CD4-positive, alpha-beta T cell treated with Interferon alpha-2 for 1 hour (primary cell): ENCODE measurements at regions not wholly inside any gene's neighbourhood (a gene's known extent, or its start where the extent isn't known, plus 50 kb on each side); places are given as distances from the start of the nearest gene placed in this dataset.

Experiments
- DNase-seq, 2 donors: peaks; one replicate each; pipeline ENCODE4 v3.0.0-alpha.2; 2020 to 2022

DNA sequence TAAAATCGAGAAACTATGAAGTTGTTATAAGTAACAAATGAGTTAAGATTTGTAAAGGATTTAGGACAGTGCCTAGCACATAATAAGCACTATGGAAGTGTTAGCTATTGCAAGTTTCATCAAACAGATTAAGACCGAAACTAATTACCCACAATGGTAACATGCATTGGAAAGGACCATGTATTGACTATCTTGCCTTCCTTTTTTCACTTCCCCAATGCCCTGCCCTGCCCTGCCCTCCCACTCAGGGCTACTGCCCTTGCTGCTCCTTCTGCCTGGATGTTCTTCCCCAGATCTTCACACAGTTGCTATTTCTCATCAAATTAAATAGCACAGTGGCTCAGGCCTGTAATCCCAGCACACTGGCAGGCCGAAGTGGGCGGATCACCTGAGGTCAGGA lies 202.1 kb upstream of the PSMD7 start:
- DNase-seq, result no peak

DNA sequence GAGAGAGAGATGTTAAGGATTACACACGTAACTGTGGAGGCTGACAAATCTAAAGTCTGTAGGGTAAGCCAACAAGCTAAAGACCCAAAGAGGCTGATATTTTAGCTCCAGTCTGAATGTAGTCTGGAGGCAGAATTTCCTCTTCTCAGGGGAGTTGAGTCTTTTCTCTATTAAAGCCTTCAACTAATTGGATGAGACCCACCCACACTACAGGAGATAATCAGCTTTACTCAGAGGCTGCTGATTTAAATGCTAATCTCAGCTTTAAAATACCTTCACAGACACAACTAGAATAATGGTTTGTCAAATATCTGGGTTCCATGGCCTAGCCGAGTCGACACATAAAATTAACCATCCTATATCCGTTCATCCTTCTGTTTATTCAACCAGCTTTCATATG lies 204.3 kb upstream of the PSMD7 start:
- no peak for DNase-seq

- DNase-seq, result no peak
These were observed 205.7 kb upstream of the PSMD7 start for GRCh38 chr16:74090871-74091270.

DNA sequence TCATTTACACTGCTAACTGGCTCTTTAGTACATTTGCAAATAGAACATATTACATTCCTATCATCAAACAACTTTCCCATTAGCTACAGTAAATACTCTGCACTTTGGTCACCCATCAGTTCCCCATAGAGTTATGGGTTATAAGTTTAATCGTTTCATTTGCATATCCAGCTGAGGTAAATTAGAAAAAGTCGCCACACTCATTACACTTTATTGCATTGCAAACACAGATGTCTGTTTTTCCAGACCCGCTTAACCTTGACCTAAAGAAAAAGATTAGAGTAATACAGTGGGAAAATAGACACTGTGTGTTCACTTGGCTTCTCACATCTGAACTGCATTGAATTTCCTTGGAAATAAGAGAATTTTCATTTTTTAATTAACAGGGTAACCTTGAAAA lies 213.1 kb upstream of the PSMD7 start:
- DNase-seq, result no peak

- no peak for DNase-seq
These were observed 216.3 kb upstream of the PSMD7 start for GRCh38 chr16:74080311-74080710.

DNA sequence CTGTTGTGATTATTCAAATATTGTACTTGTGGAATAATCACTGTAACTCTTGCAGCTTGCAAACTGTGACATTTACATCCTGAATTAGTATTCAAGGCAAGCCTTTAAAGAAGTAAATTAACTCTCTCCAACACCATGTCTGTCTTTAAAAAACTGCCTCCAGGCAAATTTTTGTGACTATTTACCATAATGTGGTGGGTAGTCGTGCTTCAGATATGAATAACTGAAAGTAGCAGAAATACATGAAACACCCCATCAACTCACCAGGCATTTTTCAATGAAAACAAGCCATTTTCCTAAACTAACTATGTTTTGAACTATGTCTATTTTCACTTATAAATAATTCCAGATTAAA lies 217.4 kb upstream of the PSMD7 start:
- no peak for DNase-seq

GRCh38 chr16:74078511-74079231 lies 217.9 kb upstream of the PSMD7 start:
- no peak for DNase-seq

GRCh38 chr16:74076568-74076967 lies 220.0 kb upstream of the PSMD7 start:
- no peak for DNase-seq

- DNase-seq, result no peak
These were observed 221.2 kb upstream of the PSMD7 start for GRCh38 chr16:74075393-74075792.

DNA sequence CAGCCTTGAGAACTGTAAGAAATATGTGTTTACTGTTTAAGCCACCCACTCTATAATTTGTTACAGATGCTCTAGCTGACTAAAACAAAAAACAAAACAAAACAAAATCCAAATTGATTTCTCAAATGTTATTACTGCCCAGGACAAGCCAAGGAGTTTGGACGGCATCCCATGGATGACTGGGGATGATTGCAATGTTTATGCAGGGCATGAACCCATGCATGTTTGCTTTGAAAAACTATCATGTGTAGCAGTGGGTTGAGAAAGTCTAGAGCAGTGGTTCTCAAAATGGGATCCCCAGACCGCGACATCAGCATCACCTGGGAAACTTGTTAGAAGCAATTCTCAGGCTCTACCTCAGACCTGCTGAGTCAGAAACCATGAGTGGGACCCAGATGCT lies 223.2 kb upstream of the PSMD7 start:
- no peak for DNase-seq

- DNase-seq, result no peak
These were observed 224.5 kb upstream of the PSMD7 start for GRCh38 chr16:74071996-74072535.

DNA sequence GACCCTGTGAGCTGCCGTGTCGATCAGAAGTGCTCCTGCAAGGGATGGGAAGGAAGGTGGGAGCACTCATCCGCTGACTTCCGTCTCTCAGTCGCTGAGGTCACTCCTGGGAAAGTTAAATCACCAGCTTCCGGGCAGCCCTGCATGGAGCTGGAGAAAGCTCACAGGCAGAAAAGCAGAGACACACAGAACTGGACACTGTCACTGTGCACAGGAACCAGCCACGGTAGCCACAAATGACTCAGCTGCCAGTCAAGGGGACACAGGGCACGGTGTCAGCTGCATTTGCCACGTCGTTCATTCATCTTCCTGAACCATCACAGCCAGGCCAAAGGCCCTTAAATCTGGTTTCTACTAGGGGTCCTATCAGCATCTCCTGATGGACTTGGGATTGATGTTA lies 226.4 kb upstream of the PSMD7 start:
- DNase-seq, result no peak

GRCh38 chr16:74064120-74064735 lies 232.4 kb upstream of the PSMD7 start:
- DNase-seq, result no peak

DNA sequence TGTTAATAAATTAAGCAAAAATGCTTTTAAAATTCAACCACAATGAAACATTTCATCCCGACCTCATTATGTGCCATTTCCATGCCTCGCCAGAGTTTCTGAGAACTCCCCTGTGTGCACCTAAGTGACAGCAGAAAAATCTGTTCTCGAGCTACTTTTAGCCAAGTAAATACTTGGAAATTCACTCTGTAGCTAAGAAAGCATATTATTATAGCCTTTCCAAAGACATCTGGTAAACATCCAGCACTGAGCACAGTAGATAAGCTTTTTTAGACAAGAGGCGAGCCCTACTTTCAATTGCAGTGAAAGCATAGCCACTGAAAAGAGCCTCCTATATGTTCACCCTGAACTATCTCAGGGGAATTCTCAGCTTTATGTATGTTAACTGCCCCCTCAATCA lies 242.8 kb upstream of the PSMD7 start:
- DNase-seq, result no peak

DNA sequence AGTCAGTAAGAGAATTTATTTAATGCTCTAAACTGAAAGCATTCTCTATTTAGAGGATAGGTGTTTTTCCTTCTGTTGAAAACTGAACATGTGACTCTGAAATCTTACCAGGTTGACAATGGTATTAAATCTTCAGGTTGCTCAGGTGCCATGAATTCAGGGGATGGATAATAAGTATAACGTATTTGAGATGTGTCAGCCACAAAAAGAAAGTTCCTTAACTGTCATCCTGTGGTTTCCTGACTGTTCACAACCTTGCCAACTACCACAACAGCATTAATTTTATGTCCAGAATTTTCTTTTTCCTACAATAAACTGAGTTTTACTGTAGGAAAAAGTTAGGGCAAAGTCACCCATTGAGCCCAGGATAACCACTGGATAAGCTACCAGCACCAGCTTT lies 243.3 kb upstream of the PSMD7 start:
- DNase-seq, result no peak

GRCh38 chr16:74052016-74052415 lies 244.6 kb upstream of the PSMD7 start:
- no peak for DNase-seq

DNA sequence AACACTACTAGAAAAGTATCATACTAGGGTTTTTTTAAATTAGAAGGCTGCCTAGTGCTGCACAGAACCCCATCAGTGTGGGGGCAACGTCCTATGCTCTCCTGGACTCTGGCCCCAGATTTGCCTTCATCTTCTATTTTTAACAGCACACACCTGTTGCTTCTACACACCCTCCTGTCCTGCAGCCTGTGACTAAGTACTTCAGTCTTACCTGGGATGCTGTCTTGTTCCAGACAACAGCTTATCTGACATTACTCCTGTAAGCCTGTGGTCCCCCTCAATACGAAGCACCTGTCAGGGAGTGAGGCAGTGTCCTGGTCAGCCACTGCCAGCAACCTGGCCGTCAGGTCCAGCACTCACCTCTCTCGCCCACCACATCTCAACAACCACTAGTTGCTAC lies 247.6 kb upstream of the PSMD7 start:
- DNase-seq, result no peak

- DNase-seq, result no peak
These were observed 250.1 kb upstream of the PSMD7 start for GRCh38 chr16:74046524-74046923.

DNA sequence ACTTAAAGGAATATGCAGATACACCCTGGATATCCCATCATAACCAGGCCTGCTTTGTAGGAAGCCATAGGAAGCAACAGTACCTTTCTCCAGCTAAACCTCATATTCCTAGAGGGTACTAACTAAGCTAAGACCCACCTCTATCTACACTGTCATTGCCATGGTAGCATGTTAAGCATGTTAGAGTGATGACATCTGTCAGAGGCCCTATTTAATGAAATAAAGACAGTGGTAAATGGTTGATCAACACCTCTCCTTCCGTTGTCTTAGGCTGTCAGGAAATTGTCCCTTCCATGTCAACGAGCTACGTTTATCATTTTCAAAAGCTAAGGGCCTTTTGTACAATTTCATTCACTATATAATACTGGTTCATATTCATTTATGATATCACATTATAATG lies 251.1 kb upstream of the PSMD7 start:
- DNase-seq, result no peak

DNA sequence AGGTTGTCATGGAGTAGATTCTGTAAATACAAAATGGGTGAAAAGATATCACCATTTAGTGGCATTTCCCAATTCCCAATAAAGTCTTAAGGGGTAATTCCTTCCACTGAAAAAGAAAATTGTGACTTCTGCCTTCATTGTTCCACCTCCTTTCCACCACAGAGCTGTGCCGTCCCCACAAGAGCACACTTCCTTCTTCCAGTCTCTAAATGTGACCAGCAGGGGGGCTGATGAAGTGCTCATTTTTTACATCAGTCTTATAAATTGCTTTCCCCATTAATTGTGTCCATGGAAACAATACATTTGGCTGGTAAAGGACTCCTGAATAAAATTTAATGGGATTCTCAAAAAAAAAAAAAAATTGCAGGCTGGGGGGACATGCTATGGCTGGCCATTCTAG lies 260.8 kb upstream of the PSMD7 start:
- DNase-seq, result no peak

GRCh38 chr16:74034862-74035261 lies 261.8 kb upstream of the PSMD7 start:
- DNase-seq, result no peak

GRCh38 chr16:74034200-74034599 lies 262.4 kb upstream of the PSMD7 start:
- DNase-seq, result no peak

GRCh38 chr16:74033441-74033995 lies 263.1 kb upstream of the PSMD7 start:
- no peak for DNase-seq

DNA sequence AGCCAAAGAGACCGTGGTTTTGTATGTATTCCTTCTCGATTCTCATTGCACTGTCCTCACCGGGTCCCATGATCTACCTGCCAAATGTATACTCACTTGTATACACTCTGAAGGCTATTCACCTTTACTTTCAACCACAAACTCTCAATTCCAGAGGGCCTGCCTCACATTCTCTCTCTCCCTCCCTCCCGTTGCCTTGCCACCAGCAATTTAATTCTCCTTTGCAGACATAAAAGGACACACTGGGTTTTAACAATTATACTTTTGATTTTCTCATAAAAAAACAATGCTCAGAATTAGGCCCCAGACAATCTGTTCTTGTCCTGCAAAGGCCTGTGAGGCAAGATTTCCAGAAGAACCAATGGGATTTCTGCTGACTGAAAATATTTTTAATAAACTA lies 265.1 kb upstream of the PSMD7 start:
- no peak for DNase-seq
